ENCODE measurements at regions not wholly inside any gene's neighbourhood (a gene's known extent, or its start where the extent isn't known, plus 50 kb on each side); places are given as distances from the start of the nearest gene placed in this dataset.

GRCh38 chr3:110969229-110970211 lies 102.1 kb upstream of the NECTIN3 start:
- DNase-seq = no peak
- Mint-ChIP-seq H3K9me3 (ENCODE audit: low read depth, unreplicated experiment) (peaks cover 6% of the 10 kb centered on the region), H3K4me3 (ENCODE audit: low read depth, unreplicated experiment) (no peak overlapping the region), H3K27me3 (ENCODE audit: unreplicated experiment) (no peaks in the 10 kb centered on the region), H3K27ac (ENCODE audit: unreplicated experiment) (no peak overlapping the region), H3K4me1 (ENCODE audit: low read depth, unreplicated experiment) (no peaks in the 10 kb centered on the region), H3K36me3 (ENCODE audit: insufficient read depth, unreplicated experiment) (no peaks in the 10 kb centered on the region)
- BruUV-seq (replicated peaks) = no TSS peak
- CTCF ChIA-PET = no interaction called here
- TF ChIP-seq, protein P1, sequence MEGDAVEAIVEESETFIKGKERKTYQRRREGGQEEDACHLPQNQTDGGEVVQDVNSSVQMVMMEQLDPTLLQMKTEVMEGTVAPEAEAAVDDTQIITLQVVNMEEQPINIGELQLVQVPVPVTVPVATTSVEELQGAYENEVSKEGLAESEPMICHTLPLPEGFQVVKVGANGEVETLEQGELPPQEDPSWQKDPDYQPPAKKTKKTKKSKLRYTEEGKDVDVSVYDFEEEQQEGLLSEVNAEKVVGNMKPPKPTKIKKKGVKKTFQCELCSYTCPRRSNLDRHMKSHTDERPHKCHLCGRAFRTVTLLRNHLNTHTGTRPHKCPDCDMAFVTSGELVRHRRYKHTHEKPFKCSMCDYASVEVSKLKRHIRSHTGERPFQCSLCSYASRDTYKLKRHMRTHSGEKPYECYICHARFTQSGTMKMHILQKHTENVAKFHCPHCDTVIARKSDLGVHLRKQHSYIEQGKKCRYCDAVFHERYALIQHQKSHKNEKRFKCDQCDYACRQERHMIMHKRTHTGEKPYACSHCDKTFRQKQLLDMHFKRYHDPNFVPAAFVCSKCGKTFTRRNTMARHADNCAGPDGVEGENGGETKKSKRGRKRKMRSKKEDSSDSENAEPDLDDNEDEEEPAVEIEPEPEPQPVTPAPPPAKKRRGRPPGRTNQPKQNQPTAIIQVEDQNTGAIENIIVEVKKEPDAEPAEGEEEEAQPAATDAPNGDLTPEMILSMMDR (IDR thresholded peaks at IDR 0.05; ENCODE audit: unreplicated experiment) = no peak
- intact Hi-C loops (cut with micrococcal nuclease; ENCODE audit: unreplicated experiment) = no loop called here

DNA sequence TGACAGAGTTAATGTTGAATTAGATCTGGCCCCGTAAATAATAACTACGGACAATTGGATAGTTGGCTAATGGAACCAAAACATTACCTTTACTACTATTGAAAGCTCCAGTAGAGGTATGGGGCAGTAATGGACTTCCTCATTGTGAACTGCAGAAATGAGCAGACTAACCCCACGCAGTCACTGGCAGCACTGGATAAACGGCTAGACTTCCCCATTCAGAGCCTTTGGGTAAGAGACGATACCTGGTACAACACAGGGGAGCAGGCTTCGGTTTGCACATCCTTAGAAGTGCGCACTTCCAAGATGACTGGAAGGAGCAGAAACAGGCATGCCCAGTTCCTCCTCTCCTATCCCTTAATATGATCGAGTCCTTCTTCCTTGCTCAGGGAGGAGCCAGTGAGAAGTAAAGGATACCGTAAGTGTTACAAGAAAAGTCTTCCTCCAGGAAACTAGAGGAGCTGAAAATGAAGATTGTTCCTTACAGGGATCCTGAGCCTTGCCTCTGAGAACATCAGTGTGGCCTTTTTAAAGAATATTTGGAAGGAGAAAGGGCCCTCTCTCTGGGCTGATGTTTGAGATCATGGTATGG lies 100.5 kb upstream of the NECTIN3 start:
- Mint-ChIP-seq H3K27me3 (ENCODE audit: unreplicated experiment) (no peaks in the 10 kb centered on the region), H3K9me3 (ENCODE audit: low read depth, unreplicated experiment) (peaks cover 4% of the 10 kb centered on the region), H3K4me1 (ENCODE audit: low read depth, unreplicated experiment) (no peaks in the 10 kb centered on the region), H3K36me3 (ENCODE audit: insufficient read depth, unreplicated experiment) (no peaks in the 10 kb centered on the region), H3K27ac (ENCODE audit: unreplicated experiment) (no peak overlapping the region), H3K4me3 (ENCODE audit: low read depth, unreplicated experiment) (no peak overlapping the region)
- intact Hi-C loops (cut with micrococcal nuclease; ENCODE audit: unreplicated experiment) = no loop called here
- TF ChIP-seq, protein P1 (IDR thresholded peaks at IDR 0.05; ENCODE audit: unreplicated experiment) = no peak
- no TSS peak for BruUV-seq (replicated peaks)
- DNase-seq = no peak
- CTCF ChIA-PET = no interaction called here

- CTCF ChIA-PET = no interaction called here
- H3K4me1 Mint-ChIP-seq (ENCODE audit: low read depth, unreplicated experiment) = no peaks in the 10 kb centered on the region
- no peaks in the 10 kb centered on the region for H3K27me3 Mint-ChIP-seq (ENCODE audit: unreplicated experiment)
- no peak overlapping the region for H3K4me3 Mint-ChIP-seq (ENCODE audit: low read depth, unreplicated experiment)
- no peaks in the 10 kb centered on the region for H3K36me3 Mint-ChIP-seq (ENCODE audit: insufficient read depth, unreplicated experiment)
- DNase-seq = no peak
- no TSS peak for BruUV-seq (replicated peaks)
- TF ChIP-seq, protein P1 (IDR thresholded peaks at IDR 0.05; ENCODE audit: unreplicated experiment) = no peak
- no peak overlapping the region for H3K27ac Mint-ChIP-seq (ENCODE audit: unreplicated experiment)
- H3K9me3 Mint-ChIP-seq (ENCODE audit: low read depth, unreplicated experiment) = peaks cover 4% of the 10 kb centered on the region
- intact Hi-C loops (cut with micrococcal nuclease; ENCODE audit: unreplicated experiment) = no loop called here
Measured at GRCh38 chr3:110973263-110973895, 98.2 kb upstream of the NECTIN3 start.

GRCh38 chr3:110974902-110975301 lies 96.7 kb upstream of the NECTIN3 start:
- TF ChIP-seq, protein P1 (IDR thresholded peaks at IDR 0.05; ENCODE audit: unreplicated experiment) = no peak
- Mint-ChIP-seq H3K9me3 (ENCODE audit: low read depth, unreplicated experiment) (peaks cover 2% of the 10 kb centered on the region), H3K4me3 (ENCODE audit: low read depth, unreplicated experiment) (no peak overlapping the region), H3K36me3 (ENCODE audit: insufficient read depth, unreplicated experiment) (no peaks in the 10 kb centered on the region), H3K27me3 (ENCODE audit: unreplicated experiment) (no peaks in the 10 kb centered on the region), H3K27ac (ENCODE audit: unreplicated experiment) (no peak overlapping the region), H3K4me1 (ENCODE audit: low read depth, unreplicated experiment) (no peaks in the 10 kb centered on the region)
- CTCF ChIA-PET = no interaction called here
- no TSS peak for BruUV-seq (replicated peaks)
- intact Hi-C loops (cut with micrococcal nuclease; ENCODE audit: unreplicated experiment) = no loop called here
- no peak for DNase-seq

Measured in Calu3 (cell line).